OCI-LY7 (cell line): ENCODE measurements at regions not wholly inside any gene's neighbourhood (a gene's known extent, or its start where the extent isn't known, plus 50 kb on each side); places are given as distances from the start of the nearest gene placed in this dataset.

Experiments
- EZH2phosphoT487 ChIP-seq: fragments of 200-600 bp; sonication (generic); IDR thresholded peaks from 2 replicates; pipeline ENCODE4 v1.6.1; 2018; ENCODE audit warnings: low read depth, borderline replicate concordance, mild to moderate bottlenecking, mixed run types, antibody characterized with exemption, low read length, moderate library complexity, mixed read lengths
- TF ChIP-seq, protein P1 (sequence below): fragments of 200-600 bp; sonication (generic); conservative IDR thresholded peaks from 2 replicates; pipeline ENCODE4 v1.5.1; 2014; ENCODE audit warnings: mild to moderate bottlenecking, antibody characterized with exemption, low read length, moderate library complexity, mixed read lengths

GRCh38 chr2:52115750-52116149 is 1083.8 kb upstream of the NRXN1 start:
- TF ChIP-seq, protein P1, sequence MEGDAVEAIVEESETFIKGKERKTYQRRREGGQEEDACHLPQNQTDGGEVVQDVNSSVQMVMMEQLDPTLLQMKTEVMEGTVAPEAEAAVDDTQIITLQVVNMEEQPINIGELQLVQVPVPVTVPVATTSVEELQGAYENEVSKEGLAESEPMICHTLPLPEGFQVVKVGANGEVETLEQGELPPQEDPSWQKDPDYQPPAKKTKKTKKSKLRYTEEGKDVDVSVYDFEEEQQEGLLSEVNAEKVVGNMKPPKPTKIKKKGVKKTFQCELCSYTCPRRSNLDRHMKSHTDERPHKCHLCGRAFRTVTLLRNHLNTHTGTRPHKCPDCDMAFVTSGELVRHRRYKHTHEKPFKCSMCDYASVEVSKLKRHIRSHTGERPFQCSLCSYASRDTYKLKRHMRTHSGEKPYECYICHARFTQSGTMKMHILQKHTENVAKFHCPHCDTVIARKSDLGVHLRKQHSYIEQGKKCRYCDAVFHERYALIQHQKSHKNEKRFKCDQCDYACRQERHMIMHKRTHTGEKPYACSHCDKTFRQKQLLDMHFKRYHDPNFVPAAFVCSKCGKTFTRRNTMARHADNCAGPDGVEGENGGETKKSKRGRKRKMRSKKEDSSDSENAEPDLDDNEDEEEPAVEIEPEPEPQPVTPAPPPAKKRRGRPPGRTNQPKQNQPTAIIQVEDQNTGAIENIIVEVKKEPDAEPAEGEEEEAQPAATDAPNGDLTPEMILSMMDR, result no peak
- TF ChIP-seq EZH2phosphoT487, result no peak
